Caco-2 (cell line): ENCODE measurements at regions not wholly inside any gene's neighbourhood (a gene's known extent, or its start where the extent isn't known, plus 50 kb on each side); places are given as distances from the start of the nearest gene placed in this dataset.

Experiments
- BruUV-seq: library from RNA; stranded (reverse); fragments of 400-500 nt; replicated peaks from 2 replicates; lab custom pipeline; 2021; lab: Mats Ljungman, UMichigan
- CTCF ChIA-PET: fragments of 300-600 bp; sonication (Branson Sonifier 250); formaldehyde crosslinking; loops from one replicate; lab custom pipeline; 2022; ENCODE audit warnings: antibody characterized with exemption; lab: Charles Lee
- POLR2A ChIA-PET: fragments of 300-600 bp; sonication (Branson Sonifier 250); formaldehyde crosslinking; loops from one replicate; lab custom pipeline; 2022; ENCODE audit warnings: antibody characterized with exemption; lab: Charles Lee
- DNase-seq, 2 experiments: peaks; one replicate each; pipeline versions ENCODE4 v3.0.0 to v3.0.0-alpha.2; 2020 to 2022
- H3K27me3 ChIP-seq: replicated peaks from 2 replicates; pipeline ENCODE4 v1.6.0; 2011; ENCODE audit warnings: low read length; ENCODE audit not compliant: control insufficient read depth, insufficient read depth
- H3K36me3 ChIP-seq: 2 replicates; pipeline ENCODE4 v1.5.1; 2011; ENCODE audit warnings: low read length; ENCODE audit not compliant: control insufficient read depth, insufficient read depth
- H3K4me1 ChIP-seq: fragments of 250-450 bp; sonication (Bioruptor Pico); 2 replicates; pipeline ENCODE4 v1.5.1; 2020; ENCODE audit warnings: mild to moderate bottlenecking
- H3K4me3 ChIP-seq: 2 replicates; pipeline ENCODE4 v1.5.1; 2011; ENCODE audit warnings: low read depth, mild to moderate bottlenecking, control low read depth, low read length
- H3K9me3 ChIP-seq: fragments of 250-450 bp; sonication (Bioruptor Pico); 2 replicates; pipeline ENCODE4 v1.5.1; 2020; ENCODE audit warnings: mild to moderate bottlenecking, moderate library complexity
- H3K27ac Mint-ChIP-seq: one replicate; pipeline ENCODE4 v1.8.0; 2022; ENCODE audit warnings: mixed read lengths; ENCODE audit not compliant: unreplicated experiment
- H3K27me3 Mint-ChIP-seq: one replicate; pipeline ENCODE4 v1.8.0; 2022; ENCODE audit warnings: mixed read lengths; ENCODE audit not compliant: insufficient read depth, unreplicated experiment
- H3K36me3 Mint-ChIP-seq: one replicate; pipeline ENCODE4 v1.8.0; 2022; ENCODE audit warnings: mild to moderate bottlenecking, mixed read lengths; ENCODE audit not compliant: insufficient read depth, unreplicated experiment
- H3K4me1 Mint-ChIP-seq: one replicate; pipeline ENCODE4 v1.8.0; 2022; ENCODE audit warnings: low read depth, mixed read lengths; ENCODE audit not compliant: unreplicated experiment
- H3K4me3 Mint-ChIP-seq: one replicate; pipeline ENCODE4 v1.8.0; 2022; ENCODE audit warnings: mild to moderate bottlenecking, moderate library complexity, mixed read lengths; ENCODE audit not compliant: unreplicated experiment
- H3K9me3 Mint-ChIP-seq: one replicate; pipeline ENCODE4 v1.8.0; 2022; ENCODE audit warnings: mixed read lengths; ENCODE audit not compliant: unreplicated experiment
- CTCF ChIP-seq, 2 experiments: fragments of 200-600 bp in 1 of 2; IDR thresholded peaks; 1 replicate in 1 of 2; 2 replicates in 1 of 2; pipeline versions ENCODE4 v1.5.1 to v1.8.0; 2011 to 2022; ENCODE audit warnings: antibody characterized with exemption in 1 of 2, control low read depth in 1 of 2, inconsistent platforms in 1 of 2, low read depth in 1 of 2, low read length in 1 of 2, mild to moderate bottlenecking in 1 of 2, moderate library complexity in 1 of 2; ENCODE audit not compliant: insufficient read depth in 1 of 2, severe bottlenecking in 1 of 2, unreplicated experiment in 1 of 2
- intact Hi-C: fragments of 100-400 bp; cut with micrococcal nuclease; formaldehyde crosslinking; loops from one replicate; pipeline ENCODE4 v1.10.0; 2022; ENCODE audit not compliant: unreplicated experiment

- no peaks in the 10 kb centered on the region for H3K4me1 ChIP-seq
- ChIA-PET CTCF (no interaction called here), POLR2A (no interaction called here)
- Mint-ChIP-seq H3K9me3 (no peaks in the 10 kb centered on the region), H3K27me3 (no peaks in the 10 kb centered on the region), H3K27ac (no peak overlapping the region), H3K4me1 (no peaks in the 10 kb centered on the region), H3K36me3 (no peaks in the 10 kb centered on the region), H3K4me3 (no peak overlapping the region)
- no peak overlapping the region for H3K4me3 ChIP-seq
- no peaks in the 10 kb centered on the region for H3K36me3 ChIP-seq
- TF ChIP-seq CTCF (IDR thresholded peaks at IDR 0.05; ENCODE audit: insufficient read depth in 1 of 2, low read depth in 1 of 2, low read length in 1 of 2, severe bottlenecking in 1 of 2, unreplicated experiment in 1 of 2): no peak
- no TSS peak for BruUV-seq
- intact Hi-C loops: loop anchor here (10.0 kb wide), 1 partner anchor 56 kb away; no protein-coding TSS in a partner anchor
- H3K9me3 ChIP-seq: no peaks in the 10 kb centered on the region
- no peak for DNase-seq
- no peaks in the 10 kb centered on the region for H3K27me3 ChIP-seq
Measured at GRCh38 chrX:112270991-112271390, 188.4 kb upstream of the TRPC5 start.

- Mint-ChIP-seq H3K36me3 (no peaks in the 10 kb centered on the region), H3K4me3 (no peak overlapping the region), H3K9me3 (no peaks in the 10 kb centered on the region), H3K27me3 (no peaks in the 10 kb centered on the region), H3K4me1 (no peaks in the 10 kb centered on the region), H3K27ac (no peak overlapping the region)
- no peak for TF ChIP-seq CTCF (IDR thresholded peaks at IDR 0.05; ENCODE audit: insufficient read depth in 1 of 2, low read depth in 1 of 2, low read length in 1 of 2, severe bottlenecking in 1 of 2, unreplicated experiment in 1 of 2)
- Histone ChIP-seq H3K36me3 (no peaks in the 10 kb centered on the region), H3K4me3 (no peak overlapping the region), H3K9me3 (no peaks in the 10 kb centered on the region), H3K4me1 (no peaks in the 10 kb centered on the region), H3K27me3 (no peaks in the 10 kb centered on the region)
- intact Hi-C loops: no loop called here
- DNase-seq: no peak
- BruUV-seq: no TSS peak
- ChIA-PET POLR2A (no interaction called here), CTCF (no interaction called here)
Measured at GRCh38 chrX:112266136-112266535, 183.6 kb upstream of the TRPC5 start.

GRCh38 chrX:112259375-112259774 is 176.8 kb upstream of the TRPC5 start:
- no peak for TF ChIP-seq CTCF (IDR thresholded peaks at IDR 0.05; ENCODE audit: insufficient read depth in 1 of 2, low read depth in 1 of 2, low read length in 1 of 2, severe bottlenecking in 1 of 2, unreplicated experiment in 1 of 2)
- Histone ChIP-seq H3K4me1 (no peaks in the 10 kb centered on the region), H3K9me3 (no peaks in the 10 kb centered on the region), H3K27me3 (no peaks in the 10 kb centered on the region), H3K36me3 (no peaks in the 10 kb centered on the region), H3K4me3 (no peak overlapping the region)
- CTCF ChIA-PET: no interaction called here
- Mint-ChIP-seq H3K27ac (no peak overlapping the region), H3K4me1 (no peaks in the 10 kb centered on the region), H3K36me3 (no peaks in the 10 kb centered on the region), H3K9me3 (no peaks in the 10 kb centered on the region), H3K27me3 (no peaks in the 10 kb centered on the region), H3K4me3 (no peak overlapping the region)
- no peak for DNase-seq
- intact Hi-C loops: no loop called here
- BruUV-seq: no TSS peak
- POLR2A ChIA-PET: no interaction called here
